ENCODE measurements at regions not wholly inside any gene's neighbourhood (a gene's known extent, or its start where the extent isn't known, plus 50 kb on each side); places are given as distances from the start of the nearest gene placed in this dataset.
"Not testable (repeated sequence)": the region's sequence is repeated elsewhere in the genome, so short reads cannot be mapped to it uniquely, and the experiment has no call there.

- FAIRE-seq = no peak
These were observed 297.5 kb upstream of the PRKD1 start for GRCh38 chr14:30225176-30225575.

- no peak for FAIRE-seq
These were observed 299.8 kb upstream of the PRKD1 start for GRCh38 chr14:30227436-30227835.

- FAIRE-seq = no peak
These were observed 300.2 kb upstream of the PRKD1 start for GRCh38 chr14:30227876-30228275.

GRCh38 chr14:30230719-30231118, 303.1 kb upstream of the PRKD1 start:
- FAIRE-seq = no peak

- FAIRE-seq = no peak
These were observed 307.3 kb upstream of the PRKD1 start for GRCh38 chr14:30234966-30235365.

- FAIRE-seq = no peak
These were observed 307.8 kb upstream of the PRKD1 start for GRCh38 chr14:30235485-30235884.

GRCh38 chr14:30238936-30239335, 311.3 kb upstream of the PRKD1 start:
- no peak for FAIRE-seq

GRCh38 chr14:30240018-30240417, 312.4 kb upstream of the PRKD1 start:
- FAIRE-seq = no peak

GRCh38 chr14:30240685-30241084, 313.0 kb upstream of the PRKD1 start:
- FAIRE-seq = no peak

- FAIRE-seq = no peak
These were observed 315.1 kb upstream of the PRKD1 start for GRCh38 chr14:30242744-30243143.

GRCh38 chr14:30243207-30243606, 315.6 kb upstream of the PRKD1 start:
- FAIRE-seq = no peak

- FAIRE-seq = no peak
These were observed 315.2 kb upstream of the G2E3 start for GRCh38 chr14:30243805-30244204.

GRCh38 chr14:30244348-30244747, 314.6 kb upstream of the G2E3 start:
- not testable (repeated sequence) for FAIRE-seq

- FAIRE-seq = no peak
These were observed 307.9 kb upstream of the G2E3 start for GRCh38 chr14:30251017-30251416.

GRCh38 chr14:30251557-30252100, 307.3 kb upstream of the G2E3 start:
- FAIRE-seq = no peak

GRCh38 chr14:30252151-30252550, 306.8 kb upstream of the G2E3 start:
- no peak for FAIRE-seq

- no peak for FAIRE-seq
These were observed 305.9 kb upstream of the G2E3 start for GRCh38 chr14:30252783-30253674.

- no peak for FAIRE-seq
These were observed 302.3 kb upstream of the G2E3 start for GRCh38 chr14:30256627-30257026.

- FAIRE-seq = no peak
These were observed 300.9 kb upstream of the G2E3 start for GRCh38 chr14:30257946-30258661.

GRCh38 chr14:30260833-30261607, 297.9 kb upstream of the G2E3 start:
- FAIRE-seq = no peak

GRCh38 chr14:30264161-30264560, 294.8 kb upstream of the G2E3 start:
- no peak for FAIRE-seq

GRCh38 chr14:30266290-30266689, 292.7 kb upstream of the G2E3 start:
- FAIRE-seq = no peak

- FAIRE-seq = no peak
These were observed 291.8 kb upstream of the G2E3 start for GRCh38 chr14:30267141-30267540.
